ENCODE measurements at regions not wholly inside any gene's neighbourhood (a gene's known extent, or its start where the extent isn't known, plus 50 kb on each side); places are given as distances from the start of the nearest gene placed in this dataset.

DNA sequence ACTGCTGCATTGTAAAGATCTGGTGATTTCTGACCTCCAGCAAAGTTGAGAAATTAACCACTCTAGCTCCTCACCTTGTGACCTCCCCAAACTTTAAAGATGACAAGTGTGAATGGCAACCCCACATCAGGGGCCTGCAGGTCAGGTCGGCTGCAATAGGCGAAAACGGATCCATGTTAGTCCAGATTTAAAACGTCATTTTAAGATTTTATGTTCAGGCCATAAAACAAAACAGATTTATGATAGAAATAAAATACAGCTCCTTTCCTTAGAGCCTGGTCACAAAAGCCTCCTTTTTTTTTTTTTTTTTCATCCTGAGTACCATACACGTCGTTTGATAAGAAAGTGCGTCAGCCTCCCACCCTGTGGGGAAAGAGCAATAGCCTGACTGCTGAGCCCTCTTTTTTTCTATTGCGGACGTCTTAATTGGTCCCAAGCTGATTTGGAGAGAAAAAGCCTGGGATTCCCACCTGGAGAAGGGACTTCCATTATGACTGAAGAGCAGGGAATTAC is 519.2 kb upstream of the NOX3 start:
- no peak for TF ChIP-seq CTCF (IDR thresholded peaks at IDR 0.05; ENCODE audit: low read depth, low read length)
- no peak for TF ChIP-seq POLR2A (IDR thresholded peaks at IDR 0.05; ENCODE audit: extremely low read depth, insufficient read length)
